Testis (tissue), 2 donors: ENCODE measurements at regions not wholly inside any gene's neighbourhood (a gene's known extent, or its start where the extent isn't known, plus 50 kb on each side); places are given as distances from the start of the nearest gene placed in this dataset.
A peak's percentile ranks its signal among the peaks of the same experiment; 100 is the strongest.

ENCODE experiments used
- DNase-seq: peaks from one replicate; pipeline ENCODE4 v3.0.0-alpha.2; 2019
- H3K27ac ChIP-seq, 2 donors: fragments of 200-600 bp; sonication (generic); one replicate each; pipeline ENCODE4 v1.5.1; 2019
- H3K27me3 ChIP-seq: fragments of 200-600 bp; sonication (generic); one replicate; pipeline ENCODE4 v1.5.1; 2019
- H3K36me3 ChIP-seq: fragments of 200-600 bp; sonication (generic); one replicate; pipeline ENCODE4 v1.5.1; 2017; ENCODE audit warnings: low read depth; ENCODE audit errors: missing control alignments
- H3K4me1 ChIP-seq: fragments of 200-600 bp; sonication (generic); one replicate; pipeline ENCODE4 v1.5.1; 2019
- H3K4me3 ChIP-seq, 2 donors: fragments of 200-600 bp; sonication (generic); one replicate each; pipeline ENCODE4 v1.5.1; 2017 to 2019
- H3K9me3 ChIP-seq: fragments of 200-600 bp; sonication (generic); one replicate; pipeline ENCODE4 v1.5.1; 2017
- POLR2A ChIP-seq: fragments of 450-650 bp; IDR thresholded peaks from one replicate; pipeline ENCODE4 v1.6.1; 2017; ENCODE audit warnings: antibody characterized with exemption, mild to moderate bottlenecking, moderate library complexity
- WGBS, 2 donors: methylation state at CpG; one replicate each; pipeline ENCODE4 v1.1.5; 2018; 5-methylcytosine and 5-hydroxymethylcytosine counted together
- intact Hi-C: fragments of 100-400 bp; cut with DNase I; formaldehyde crosslinking; loops from one replicate; pipeline ENCODE4 v1.15.1; 2023; ENCODE audit warnings: low total_unique reads
- TF ChIP-seq, protein P1 (sequence below), 3 experiments: fragments of 450-650 bp in 2 of 3; fragments of 200-600 bp in 1 of 3; sonication (generic) in 1 of 3; IDR thresholded peaks; one replicate each; pipeline ENCODE4 v1.5.1; 2016 to 2019; ENCODE audit warnings: antibody characterized with exemption in 3 of 3, mild to moderate bottlenecking in 2 of 3, moderate library complexity in 1 of 3

- WGBS, 2 donors: 56 to 64% methylated on average over 5 of the region's 5 CpGs
- Histone ChIP-seq H3K4me3 (no peak overlapping the region), H3K36me3 (no peaks in the 10 kb centered on the region), H3K27me3 (no peaks in the 10 kb centered on the region), H3K9me3 (no peaks in the 10 kb centered on the region), H3K27ac (no peak overlapping the region), H3K4me1 (peaks cover 10% of the 10 kb centered on the region)
- TF ChIP-seq, protein P1, sequence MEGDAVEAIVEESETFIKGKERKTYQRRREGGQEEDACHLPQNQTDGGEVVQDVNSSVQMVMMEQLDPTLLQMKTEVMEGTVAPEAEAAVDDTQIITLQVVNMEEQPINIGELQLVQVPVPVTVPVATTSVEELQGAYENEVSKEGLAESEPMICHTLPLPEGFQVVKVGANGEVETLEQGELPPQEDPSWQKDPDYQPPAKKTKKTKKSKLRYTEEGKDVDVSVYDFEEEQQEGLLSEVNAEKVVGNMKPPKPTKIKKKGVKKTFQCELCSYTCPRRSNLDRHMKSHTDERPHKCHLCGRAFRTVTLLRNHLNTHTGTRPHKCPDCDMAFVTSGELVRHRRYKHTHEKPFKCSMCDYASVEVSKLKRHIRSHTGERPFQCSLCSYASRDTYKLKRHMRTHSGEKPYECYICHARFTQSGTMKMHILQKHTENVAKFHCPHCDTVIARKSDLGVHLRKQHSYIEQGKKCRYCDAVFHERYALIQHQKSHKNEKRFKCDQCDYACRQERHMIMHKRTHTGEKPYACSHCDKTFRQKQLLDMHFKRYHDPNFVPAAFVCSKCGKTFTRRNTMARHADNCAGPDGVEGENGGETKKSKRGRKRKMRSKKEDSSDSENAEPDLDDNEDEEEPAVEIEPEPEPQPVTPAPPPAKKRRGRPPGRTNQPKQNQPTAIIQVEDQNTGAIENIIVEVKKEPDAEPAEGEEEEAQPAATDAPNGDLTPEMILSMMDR (IDR thresholded peaks at IDR 0.05): no peak
- TF ChIP-seq POLR2A: no peak
- peak; percentile 35 for DNase-seq
- intact Hi-C loops: no loop called here
These were observed 931.0 kb upstream of the MIR17HG start for GRCh38 chr13:90416519-90416918.

GRCh38 chr13:90416938-90417337 is 930.5 kb upstream of the MIR17HG start:
- no peak overlapping the region for H3K4me3 ChIP-seq
- no peak for DNase-seq
- peaks cover 10% of the 10 kb centered on the region for H3K4me1 ChIP-seq
- TF ChIP-seq, protein P1 (IDR thresholded peaks at IDR 0.05): no peak
- no peak for TF ChIP-seq POLR2A
- no peak overlapping the region for H3K27ac ChIP-seq
- H3K9me3 ChIP-seq: no peaks in the 10 kb centered on the region
- H3K36me3 ChIP-seq: no peaks in the 10 kb centered on the region
- 49 to 65% methylated on average over 1 of the region's 1 CpG for WGBS, 2 donors
- H3K27me3 ChIP-seq: no peaks in the 10 kb centered on the region
- intact Hi-C loops: no loop called here

DNA sequence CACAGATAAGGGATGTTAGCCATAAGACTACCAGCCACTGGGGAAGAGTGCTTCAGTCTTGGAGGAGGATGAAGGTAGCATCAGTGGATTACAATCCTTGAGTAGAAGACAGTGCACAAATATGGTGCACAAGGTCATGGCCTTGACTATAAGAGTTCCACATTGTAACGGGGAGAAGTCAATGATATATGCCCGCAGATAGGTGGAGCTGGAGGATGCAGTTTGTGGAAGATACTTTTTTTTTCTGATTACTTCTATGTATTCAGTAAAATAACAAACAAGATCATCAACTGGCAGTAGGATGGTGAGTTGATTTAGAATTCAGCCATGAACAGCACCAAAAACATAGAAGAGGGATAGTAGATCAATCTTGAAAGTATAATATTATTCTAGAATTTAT is 926.8 kb upstream of the MIR17HG start:
- intact Hi-C loops: no loop called here
- 39 to 51% methylated on average over 2 of the region's 2 CpGs for WGBS, 2 donors
- Histone ChIP-seq H3K36me3 (no peaks in the 10 kb centered on the region), H3K27me3 (no peaks in the 10 kb centered on the region), H3K4me1 (peaks cover 9% of the 10 kb centered on the region), H3K9me3 (no peaks in the 10 kb centered on the region), H3K27ac (no peak overlapping the region), H3K4me3 (no peak overlapping the region)
- TF ChIP-seq, protein P1 (IDR thresholded peaks at IDR 0.05): no peak
- no peak for TF ChIP-seq POLR2A
- DNase-seq: no peak

DNA sequence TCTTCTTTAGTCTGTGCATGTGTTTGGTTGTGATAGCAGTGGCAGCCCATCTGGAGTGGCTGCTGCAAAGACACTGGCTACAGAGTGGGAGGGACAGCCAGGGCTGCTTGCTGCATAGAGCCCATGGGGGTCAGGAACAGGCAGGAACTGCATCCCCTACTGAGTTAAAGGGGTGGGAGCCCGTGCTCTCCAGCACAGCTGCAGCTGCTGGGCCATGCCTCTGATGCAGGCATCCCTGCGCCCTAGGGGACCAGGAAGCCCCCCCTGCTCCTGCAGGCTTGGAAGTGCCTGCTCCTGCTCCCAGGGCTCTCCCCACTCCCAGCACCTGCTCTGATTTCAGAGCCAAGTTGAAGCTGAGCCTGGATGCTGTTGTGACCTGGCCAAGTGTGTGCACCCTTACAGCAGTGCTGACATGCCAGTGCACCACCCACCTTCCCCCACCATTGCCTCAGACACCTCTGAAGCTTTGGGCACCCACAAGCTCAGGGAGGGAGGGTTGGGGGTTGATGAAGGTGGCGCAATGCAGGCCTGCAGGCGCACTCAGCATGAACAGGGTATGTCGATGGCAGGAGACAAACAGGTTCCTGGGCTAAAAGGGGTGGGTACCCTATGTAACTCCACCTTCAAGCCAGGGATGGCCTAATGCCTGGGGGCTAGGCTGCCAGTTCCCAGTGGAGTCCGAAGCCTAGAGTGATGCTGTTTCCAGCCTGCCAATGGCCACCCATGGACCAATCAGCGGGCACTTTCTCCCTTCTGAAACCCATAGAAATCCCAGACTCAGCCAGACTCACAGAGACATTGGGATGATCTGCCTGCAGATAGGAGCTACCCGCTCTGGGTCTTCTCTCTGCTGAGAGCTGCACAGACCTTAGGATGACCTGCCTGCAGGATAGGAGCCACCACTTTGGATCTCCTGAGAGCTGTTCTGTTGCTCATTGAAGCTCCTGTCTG is 919.9 kb upstream of the MIR17HG start:
- Histone ChIP-seq H3K27me3 (no peaks in the 10 kb centered on the region), H3K4me3 (no peak overlapping the region), H3K9me3 (no peaks in the 10 kb centered on the region), H3K4me1 (no peaks in the 10 kb centered on the region), H3K27ac (no peak overlapping the region), H3K36me3 (no peaks in the 10 kb centered on the region)
- no peak for DNase-seq
- intact Hi-C loops: no loop called here
- no peak for TF ChIP-seq POLR2A
- TF ChIP-seq, protein P1 (IDR thresholded peaks at IDR 0.05): no peak
- 49 to 64% methylated on average over 6 to 8 of the region's 8 CpGs for WGBS, 2 donors
